Small intestine (tissue), 7 donors: ENCODE measurements at regions not wholly inside any gene's neighbourhood (a gene's known extent, or its start where the extent isn't known, plus 50 kb on each side); places are given as distances from the start of the nearest gene placed in this dataset.

Experiments used
- DNase-seq, 2 donors: peaks; one replicate each; pipeline versions ENCODE4 v3.0.0 to v3.0.0-alpha.2; 2013
- FAIRE-seq: peaks from 2 replicates; lab custom pipeline; 2012; peaks lifted over from hg19 to GRCh38; lab: Jason Lieb, UNC
- H3K27ac ChIP-seq, 3 donors: one replicate each; pipeline ENCODE4 v1.5.1; 2013; ENCODE audit warnings: low read length in 2 of 3, mild to moderate bottlenecking in 2 of 3, control low read depth in 1 of 3, inconsistent platforms in 1 of 3, low read depth in 1 of 3, moderate library complexity in 1 of 3
- H3K27me3 ChIP-seq, 3 donors: one replicate each; pipeline ENCODE4 v1.6.1; 2013; ENCODE audit warnings: low read length in 3 of 3, inconsistent platforms in 1 of 3; ENCODE audit not compliant: control insufficient read depth in 3 of 3, insufficient read depth in 3 of 3
- H3K36me3 ChIP-seq, 3 donors: one replicate each; pipeline ENCODE4 v1.6.1; 2013; ENCODE audit warnings: low read length in 3 of 3, inconsistent platforms in 1 of 3, low read depth in 1 of 3, mild to moderate bottlenecking in 1 of 3, moderate library complexity in 1 of 3; ENCODE audit not compliant: control insufficient read depth in 3 of 3, insufficient read depth in 2 of 3
- H3K4me1 ChIP-seq, 3 donors: one replicate each; pipeline ENCODE4 v1.6.1; 2013; ENCODE audit warnings: low read length in 2 of 3, inconsistent platforms in 1 of 3, low read depth in 1 of 3, mild to moderate bottlenecking in 1 of 3, moderate library complexity in 1 of 3; ENCODE audit not compliant: control insufficient read depth in 3 of 3, insufficient read depth in 2 of 3
- H3K4me3 ChIP-seq, 3 donors: one replicate each; pipeline ENCODE4 v1.5.1; 2013; ENCODE audit warnings: low read length in 3 of 3, control low read depth in 1 of 3, inconsistent platforms in 1 of 3, low read depth in 1 of 3, mild to moderate bottlenecking in 1 of 3, moderate library complexity in 1 of 3
- H3K9me3 ChIP-seq, 2 donors: one replicate each; pipeline ENCODE4 v1.6.1; 2013; ENCODE audit warnings: low read depth in 1 of 2, low read length in 1 of 2; ENCODE audit not compliant: control insufficient read depth in 2 of 2, insufficient read depth in 1 of 2
- WGBS, 3 donors: extraction: QIAGEN DNeasy Blood & Tissue Kit; methylation state at CpG; one replicate each; pipeline ENCODE4 v1.1.7; 2013; 5-methylcytosine and 5-hydroxymethylcytosine counted together
- donor health status: healthy with polysubstance abuse.
- donor health status: control.
- donor health status: control.
- donor health status: Bipolar disorder and iron deficiency.
- donor health status: healthy.

DNA sequence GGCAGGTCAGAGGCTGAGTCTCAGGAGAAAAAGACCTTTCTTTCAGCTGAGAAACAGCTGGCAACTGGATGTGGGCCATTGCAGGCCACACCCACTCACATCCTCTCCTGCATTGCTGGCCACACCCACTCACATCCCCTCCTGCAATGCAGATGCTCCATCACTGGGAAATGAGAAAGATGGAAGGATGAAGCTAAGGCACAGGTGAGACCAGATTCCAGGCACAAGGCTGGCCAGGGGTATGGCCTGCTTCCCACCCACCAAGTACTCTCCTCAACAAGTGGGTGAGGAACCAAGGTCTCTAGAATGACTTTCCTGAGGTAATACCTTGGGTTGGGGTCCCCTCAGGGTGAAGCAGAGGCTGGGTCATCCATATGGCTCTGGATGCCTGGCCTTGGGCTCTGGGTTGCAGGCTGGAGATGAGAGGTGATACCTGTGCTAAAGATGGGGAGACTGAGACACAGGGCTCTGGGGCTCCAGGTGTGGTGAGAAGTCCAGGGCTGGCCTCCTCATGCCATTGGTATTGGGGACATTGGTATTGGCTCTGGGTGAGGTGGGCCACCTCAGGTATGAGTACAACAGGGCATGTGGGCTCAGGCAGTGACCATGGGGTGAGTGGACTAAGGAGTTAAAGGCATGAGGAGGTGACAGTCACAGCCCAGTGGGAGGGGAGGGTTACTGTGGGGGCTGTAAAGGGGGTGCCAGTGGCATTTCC is 1726.8 kb downstream of the TP53TG3F start:
- H3K36me3 ChIP-seq, result no peaks in the 10 kb centered on the region
- peaks cover 0 to 44% of the 10 kb centered on the region in 2 donors for H3K9me3 ChIP-seq
- no peak overlapping the region for H3K27ac ChIP-seq
- no peak overlapping the region for H3K4me3 ChIP-seq
- DNase-seq, result no peak
- FAIRE-seq, result no peak
- H3K27me3 ChIP-seq, result no peaks in the 10 kb centered on the region
- no peaks in the 10 kb centered on the region for H3K4me1 ChIP-seq

GRCh38 chr16:35187665-35188225 is 1728.3 kb downstream of the TP53TG3F start:
- DNase-seq (no peak), FAIRE-seq (no peak)
- H3K4me3 ChIP-seq, result no peak overlapping the region
- no peak overlapping the region for H3K27ac ChIP-seq
- H3K4me1 ChIP-seq, result no peaks in the 10 kb centered on the region
- H3K9me3 ChIP-seq, result peaks cover 0 to 31% of the 10 kb centered on the region in 2 donors
- H3K27me3 ChIP-seq, result no peaks in the 10 kb centered on the region
- H3K36me3 ChIP-seq, result no peaks in the 10 kb centered on the region
- 29 to 55% (median 39%) methylated on average over 2 of the region's 2 CpGs for WGBS, 3 donors

- H3K27me3 ChIP-seq, result no peaks in the 10 kb centered on the region
- 44 to 54% (median 49%) methylated on average over 8 of the region's 8 CpGs for WGBS, 3 donors
These were observed 1729.1 kb downstream of the TP53TG3F start for GRCh38 chr16:35188288-35189155.

GRCh38 chr16:35192993-35193392 is 1733.6 kb downstream of the TP53TG3F start:
- no peaks in the 10 kb centered on the region for H3K27me3 ChIP-seq
- peaks cover 5 to 18% of the 10 kb centered on the region in 2 donors for H3K9me3 ChIP-seq
- FAIRE-seq (no peak), DNase-seq (no peak)
- no peak overlapping the region for H3K27ac ChIP-seq
- H3K4me1 ChIP-seq, result no peaks in the 10 kb centered on the region
- no peak overlapping the region for H3K4me3 ChIP-seq
- no peaks in the 10 kb centered on the region for H3K36me3 ChIP-seq
- 85 to 89% (median 88%) methylated on average over 4 of the region's 4 CpGs for WGBS, 3 donors

More at GRCh38 chr16:35188288-35189155, 1729.1 kb downstream of the TP53TG3F start:
- Histone ChIP-seq H3K36me3 (no peaks in the 10 kb centered on the region), H3K4me3 (no peak overlapping the region), H3K9me3 (peaks cover 0 to 24% of the 10 kb centered on the region in 2 donors), H3K4me1 (no peaks in the 10 kb centered on the region), H3K27ac (no peak overlapping the region)
- DNase-seq, result no peak
- FAIRE-seq, result no peak

DNA sequence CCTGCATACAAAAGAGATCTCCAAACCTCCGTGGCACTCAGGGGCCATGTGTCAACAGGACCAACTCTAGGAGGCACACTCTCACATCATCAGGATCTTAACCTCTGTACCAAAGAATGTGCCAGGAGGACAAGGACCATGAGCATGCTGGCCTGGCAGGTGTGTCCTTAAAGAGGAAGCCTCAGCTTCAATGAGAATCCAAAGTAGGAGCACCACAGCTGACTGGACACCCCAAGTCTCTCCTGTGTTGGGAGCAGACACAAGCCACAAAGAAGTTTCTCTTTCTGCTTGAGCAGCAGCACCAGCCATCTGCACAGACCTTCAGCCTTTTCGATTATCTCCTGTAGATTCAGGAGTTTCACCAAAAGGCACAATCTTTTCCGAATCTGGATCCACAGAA is 1734.5 kb downstream of the TP53TG3F start:
- Histone ChIP-seq H3K4me1 (no peaks in the 10 kb centered on the region), H3K4me3 (no peak overlapping the region), H3K9me3 (peaks cover 5 to 15% of the 10 kb centered on the region in 2 donors), H3K27me3 (no peaks in the 10 kb centered on the region), H3K27ac (no peak overlapping the region), H3K36me3 (no peaks in the 10 kb centered on the region)
- WGBS, 3 donors, result 47 to 63% (median 54%) methylated on average over 3 of the region's 3 CpGs
- DNase-seq, result no peak
- FAIRE-seq, result no peak

DNA sequence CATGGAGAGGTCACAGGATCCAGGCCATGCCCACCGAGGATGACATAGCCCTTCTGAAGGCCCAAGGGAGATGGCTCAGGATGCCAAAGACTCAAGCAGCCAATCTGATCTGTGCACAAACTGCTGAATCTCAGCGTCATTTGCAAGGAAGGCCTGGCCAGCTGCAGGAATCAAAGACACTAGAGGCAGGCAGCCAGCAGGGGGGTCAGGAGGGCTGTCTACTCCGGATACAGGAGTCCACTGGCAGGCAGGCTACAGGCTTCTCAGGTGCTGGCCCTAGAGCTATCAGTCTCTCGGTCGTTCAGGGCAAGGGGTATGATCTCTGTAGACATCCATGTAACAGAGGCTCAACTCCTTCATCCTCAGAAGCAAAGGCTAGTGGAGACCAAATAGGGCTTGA is 1735.3 kb downstream of the TP53TG3F start:
- H3K4me1 ChIP-seq, result no peaks in the 10 kb centered on the region
- no peak overlapping the region for H3K4me3 ChIP-seq
- no peaks in the 10 kb centered on the region for H3K36me3 ChIP-seq
- H3K27ac ChIP-seq, result no peak overlapping the region
- H3K9me3 ChIP-seq, result peaks cover 5 to 15% of the 10 kb centered on the region in 2 donors
- DNase-seq, result no peak
- no peaks in the 10 kb centered on the region for H3K27me3 ChIP-seq
- FAIRE-seq, result no peak
- 74 to 77% (median 75%) methylated on average over 5 of the region's 5 CpGs for WGBS, 3 donors

GRCh38 chr16:35195173-35195863 is 1735.9 kb downstream of the TP53TG3F start:
- Histone ChIP-seq H3K4me1 (no peaks in the 10 kb centered on the region), H3K4me3 (no peak overlapping the region), H3K27ac (no peak overlapping the region), H3K36me3 (no peaks in the 10 kb centered on the region), H3K9me3 (peaks cover 5 to 15% of the 10 kb centered on the region in 2 donors), H3K27me3 (no peaks in the 10 kb centered on the region)
- DNase-seq, result no peak
- FAIRE-seq, result no peak
- 71 to 87% (median 80%) methylated on average over 29 of the region's 29 CpGs for WGBS, 3 donors

DNA sequence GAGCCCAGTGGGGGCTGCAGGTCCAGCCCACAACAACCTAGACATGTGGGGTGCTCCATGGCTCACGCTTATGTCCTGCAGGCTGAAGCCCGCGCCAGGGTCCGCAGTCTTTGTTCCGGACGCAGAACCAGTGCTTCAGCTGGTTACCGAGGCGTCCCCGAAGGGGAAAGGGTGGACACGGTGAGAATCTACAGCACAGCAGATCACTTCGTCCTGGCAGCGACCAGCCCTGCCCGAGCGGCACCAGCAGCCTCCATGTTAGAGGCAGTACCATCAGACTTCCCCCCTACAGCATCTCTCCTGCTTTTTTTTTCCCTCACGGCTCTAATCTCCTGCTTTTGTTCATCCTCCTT is 1736.4 kb downstream of the TP53TG3F start:
- H3K27me3 ChIP-seq, result no peaks in the 10 kb centered on the region
- no peak overlapping the region for H3K4me3 ChIP-seq
- WGBS, 3 donors, result 85 to 91% (median 89%) methylated on average over 14 to 15 of the region's 15 CpGs
- no peak for DNase-seq
- no peaks in the 10 kb centered on the region for H3K4me1 ChIP-seq
- H3K36me3 ChIP-seq, result no peaks in the 10 kb centered on the region
- no peak overlapping the region for H3K27ac ChIP-seq
- peaks cover 5 to 18% of the 10 kb centered on the region in 2 donors for H3K9me3 ChIP-seq
- no peak for FAIRE-seq
